Activated naive CD4-positive, alpha-beta T cell treated with anti-CD3 and anti-CD28 coated beads, Interleukin-2, amount 50 U/mL, for 72 hours (primary cell): ENCODE measurements at regions not wholly inside any gene's neighbourhood (a gene's known extent, or its start where the extent isn't known, plus 50 kb on each side); places are given as distances from the start of the nearest gene placed in this dataset.
"Not testable (repeated sequence)": the region's sequence is repeated elsewhere in the genome, so short reads cannot be mapped to it uniquely, and the experiment has no call there.

Experiments
- ATAC-seq, 2 donors: fragments of 150-1000 bp; cut with Tn5 transposase; 2 replicates each; pipeline ENCODE4 v1.10.0; 2021; ENCODE audit warnings: mild to moderate bottlenecking in 2 of 2, moderate library complexity in 2 of 2
- DNase-seq, 2 donors: peaks; one replicate each; pipeline ENCODE4 v3.0.0; 2021 to 2022; ENCODE audit warnings: low spot score in 2 of 2
- H3K27ac Mint-ChIP-seq, 2 donors: one replicate each; pipeline ENCODE4 v1.8.0; 2022; ENCODE audit warnings: mild to moderate bottlenecking in 2 of 2, mixed read lengths in 2 of 2
- H3K36me3 Mint-ChIP-seq, 2 donors: one replicate each; pipeline ENCODE4 v1.8.0; 2022; ENCODE audit warnings: mixed read lengths in 2 of 2
- H3K9me3 Mint-ChIP-seq, 2 donors: one replicate each; pipeline ENCODE4 v1.8.0; 2022; ENCODE audit warnings: mixed read lengths in 2 of 2

- Mint-ChIP-seq H3K27ac (no peak overlapping the region), H3K36me3 (no peaks in the 10 kb centered on the region)
- no peak for ATAC-seq
These were observed 160.3 kb upstream of the NRP1 start for GRCh38 chr10:33494694-33495265.

GRCh38 chr10:33493978-33494377 lies 159.5 kb upstream of the NRP1 start:
- DNase-seq (no peak), ATAC-seq (no peak)
- no peaks in the 10 kb centered on the region for H3K36me3 Mint-ChIP-seq
- H3K27ac Mint-ChIP-seq: no peak overlapping the region
- no peaks in the 10 kb centered on the region for H3K9me3 Mint-ChIP-seq

More at GRCh38 chr10:33494694-33495265, 160.3 kb upstream of the NRP1 start:
- no peak for DNase-seq
- H3K9me3 Mint-ChIP-seq: no peaks in the 10 kb centered on the region

- ATAC-seq (no peak), DNase-seq (no peak)
- no peaks in the 10 kb centered on the region for H3K36me3 Mint-ChIP-seq
- no peak overlapping the region for H3K27ac Mint-ChIP-seq
- no peaks in the 10 kb centered on the region for H3K9me3 Mint-ChIP-seq
These were observed 159.0 kb upstream of the NRP1 start for GRCh38 chr10:33493497-33493896.

- no peaks in the 10 kb centered on the region for H3K36me3 Mint-ChIP-seq
- DNase-seq (no peak), ATAC-seq (no peak)
- no peak overlapping the region for H3K27ac Mint-ChIP-seq
- no peaks in the 10 kb centered on the region for H3K9me3 Mint-ChIP-seq
These were observed 158.4 kb upstream of the NRP1 start for GRCh38 chr10:33492701-33493345.

- ATAC-seq: no peak
- no peaks in the 10 kb centered on the region for H3K36me3 Mint-ChIP-seq
- no peak for DNase-seq
- H3K27ac Mint-ChIP-seq: no peak overlapping the region
- no peaks in the 10 kb centered on the region for H3K9me3 Mint-ChIP-seq
These were observed 155.2 kb upstream of the NRP1 start for GRCh38 chr10:33489501-33490176.

GRCh38 chr10:33487014-33487776 lies 152.7 kb upstream of the NRP1 start:
- ATAC-seq (no peak), DNase-seq (no peak)
- Mint-ChIP-seq H3K9me3 (no peaks in the 10 kb centered on the region), H3K27ac (no peak overlapping the region), H3K36me3 (no peaks in the 10 kb centered on the region)

GRCh38 chr10:33485276-33485675 lies 150.8 kb upstream of the NRP1 start:
- Mint-ChIP-seq H3K27ac (no peak overlapping the region), H3K9me3 (no peaks in the 10 kb centered on the region), H3K36me3 (no peaks in the 10 kb centered on the region)
- no peak for DNase-seq
- ATAC-seq: no peak

- ATAC-seq (no peak), DNase-seq (no peak)
- Mint-ChIP-seq H3K27ac (no peak overlapping the region), H3K36me3 (no peaks in the 10 kb centered on the region), H3K9me3 (no peaks in the 10 kb centered on the region)
These were observed 150.3 kb upstream of the NRP1 start for GRCh38 chr10:33484787-33485186.

GRCh38 chr10:33483816-33484190 lies 149.3 kb upstream of the NRP1 start:
- H3K36me3 Mint-ChIP-seq: no peaks in the 10 kb centered on the region
- H3K27ac Mint-ChIP-seq: no peak overlapping the region
- H3K9me3 Mint-ChIP-seq: no peaks in the 10 kb centered on the region
- ATAC-seq (no peak), DNase-seq (no peak)

- ATAC-seq (no peak), DNase-seq (no peak)
- Mint-ChIP-seq H3K9me3 (no peaks in the 10 kb centered on the region), H3K27ac (no peak overlapping the region), H3K36me3 (no peaks in the 10 kb centered on the region)
These were observed 148.8 kb upstream of the NRP1 start for GRCh38 chr10:33483124-33483815.

GRCh38 chr10:33482486-33482885 lies 148.0 kb upstream of the NRP1 start:
- ATAC-seq (no peak), DNase-seq (no peak)
- H3K27ac Mint-ChIP-seq: no peak overlapping the region
- H3K9me3 Mint-ChIP-seq: no peaks in the 10 kb centered on the region
- no peaks in the 10 kb centered on the region for H3K36me3 Mint-ChIP-seq

GRCh38 chr10:33481184-33481583 lies 146.7 kb upstream of the NRP1 start:
- Mint-ChIP-seq H3K36me3 (no peaks in the 10 kb centered on the region), H3K9me3 (no peaks in the 10 kb centered on the region), H3K27ac (no peak overlapping the region)
- no peak for DNase-seq
- ATAC-seq: no peak

- H3K9me3 Mint-ChIP-seq, H3K27ac Mint-ChIP-seq, H3K36me3 Mint-ChIP-seq, ATAC-seq, DNase-seq: not testable (repeated sequence)
These were observed 145.9 kb upstream of the NRP1 start for GRCh38 chr10:33480417-33480816.

- Mint-ChIP-seq H3K36me3 (no peaks in the 10 kb centered on the region), H3K27ac (no peak overlapping the region), H3K9me3 (no peaks in the 10 kb centered on the region)
- DNase-seq (no peak), ATAC-seq (no peak)
These were observed 144.2 kb upstream of the NRP1 start for GRCh38 chr10:33478675-33479125.

GRCh38 chr10:33478089-33478674 lies 143.7 kb upstream of the NRP1 start:
- Mint-ChIP-seq H3K9me3 (no peaks in the 10 kb centered on the region), H3K36me3 (no peaks in the 10 kb centered on the region), H3K27ac (no peak overlapping the region)
- DNase-seq (no peak), ATAC-seq (no peak)

GRCh38 chr10:33477291-33478088 lies 143.0 kb upstream of the NRP1 start:
- no peak overlapping the region for H3K27ac Mint-ChIP-seq
- no peaks in the 10 kb centered on the region for H3K36me3 Mint-ChIP-seq
- ATAC-seq: no peak
- no peaks in the 10 kb centered on the region for H3K9me3 Mint-ChIP-seq
- no peak for DNase-seq
